H9 (cell line): ENCODE measurements at regions not wholly inside any gene's neighbourhood (a gene's known extent, or its start where the extent isn't known, plus 50 kb on each side); places are given as distances from the start of the nearest gene placed in this dataset.

ENCODE experiments used
- DNase-seq: peaks from one replicate; pipeline ENCODE4 v3.0.0-alpha.2; 2017
- H2AFZ ChIP-seq: one replicate; pipeline ENCODE4 v1.6.1; 2013; ENCODE audit warnings: mild to moderate bottlenecking, low read length, control low read depth, moderate library complexity
- H2AK5ac ChIP-seq: 2 replicates; pipeline ENCODE4 v1.6.1; 2013; ENCODE audit warnings: low read length, control low read depth, mixed read lengths; ENCODE audit not compliant: insufficient read length
- H2BK120ac ChIP-seq: one replicate; pipeline ENCODE4 v1.6.1; 2013; ENCODE audit warnings: low read depth, mild to moderate bottlenecking, low read length, control low read depth, inconsistent platforms; ENCODE audit not compliant: poor library complexity, severe bottlenecking
- H2BK12ac ChIP-seq: 2 replicates; pipeline ENCODE4 v1.6.1; 2013; ENCODE audit warnings: low read length, control low read depth, mixed read lengths, low read depth; ENCODE audit not compliant: insufficient read length
- H2BK15ac ChIP-seq: 2 replicates; pipeline ENCODE4 v1.6.1; 2013; ENCODE audit warnings: low read depth, low read length, control low read depth
- H2BK20ac ChIP-seq: one replicate; pipeline ENCODE4 v1.6.1; 2013; ENCODE audit warnings: low read depth, mild to moderate bottlenecking, low read length, control low read depth, inconsistent platforms; ENCODE audit not compliant: poor library complexity, severe bottlenecking
- H2BK5ac ChIP-seq: 2 replicates; pipeline ENCODE4 v1.6.1; 2013; ENCODE audit warnings: low read length, control low read depth, mixed read lengths; ENCODE audit not compliant: insufficient read length
- H3K14ac ChIP-seq: 2 replicates; pipeline ENCODE4 v1.6.1; 2013; ENCODE audit warnings: low read length, control low read depth; ENCODE audit not compliant: insufficient read depth
- H3K18ac ChIP-seq: 2 replicates; pipeline ENCODE4 v1.6.1; 2013; ENCODE audit warnings: low read depth, mild to moderate bottlenecking, mixed read lengths, low read length, control low read depth; ENCODE audit not compliant: insufficient read length
- H3K23ac ChIP-seq: 2 replicates; pipeline ENCODE4 v1.6.1; 2013; ENCODE audit warnings: low read length, control low read depth, mixed read lengths, low read depth; ENCODE audit not compliant: insufficient read length
- H3K23me2 ChIP-seq: 2 replicates; pipeline ENCODE4 v1.6.1; 2013; ENCODE audit warnings: low read depth, mild to moderate bottlenecking, mixed read lengths, low read length, control low read depth; ENCODE audit not compliant: insufficient read length, poor library complexity, severe bottlenecking
- H3K27ac ChIP-seq: 2 replicates; pipeline ENCODE4 v1.5.1; 2013; ENCODE audit warnings: low read length, control low read depth, mixed read lengths, low read depth; ENCODE audit not compliant: insufficient read length
- H3K27me3 ChIP-seq: 2 replicates; pipeline ENCODE4 v1.6.1; 2013; ENCODE audit warnings: low read length, control low read depth, inconsistent platforms; ENCODE audit not compliant: insufficient read depth
- H3K4ac ChIP-seq: 2 replicates; pipeline ENCODE4 v1.6.1; 2013; ENCODE audit warnings: low read depth, mild to moderate bottlenecking, control low read depth, inconsistent platforms, low read length, moderate library complexity
- H3K4me1 ChIP-seq: 2 replicates; pipeline ENCODE4 v1.6.1; 2013; ENCODE audit warnings: low read length, control low read depth, inconsistent platforms; ENCODE audit not compliant: insufficient read depth
- H3K4me2 ChIP-seq: 2 replicates; pipeline ENCODE4 v1.6.1; 2013; ENCODE audit warnings: low read length, control low read depth, mixed read lengths; ENCODE audit not compliant: insufficient read length, insufficient read depth
- H3K56ac ChIP-seq: 2 replicates; pipeline ENCODE4 v1.6.1; 2013; ENCODE audit warnings: low read depth, mild to moderate bottlenecking, mixed read lengths, low read length, control low read depth; ENCODE audit not compliant: insufficient read length
- H3K79me1 ChIP-seq: 2 replicates; pipeline ENCODE4 v1.6.1; 2013; ENCODE audit warnings: low read depth, mild to moderate bottlenecking, moderate library complexity, low read length, control low read depth, inconsistent platforms; ENCODE audit not compliant: insufficient read depth, poor library complexity, severe bottlenecking
- H3K79me2 ChIP-seq: 2 replicates; pipeline ENCODE4 v1.6.1; 2013; ENCODE audit warnings: low read length, control low read depth, inconsistent platforms; ENCODE audit not compliant: insufficient read depth
- H3K9ac ChIP-seq: 2 replicates; pipeline ENCODE4 v1.6.1; 2013; ENCODE audit warnings: low read length, control low read depth, mixed read lengths; ENCODE audit not compliant: insufficient read length; ENCODE audit errors: extremely low read depth
- H3K9me3 ChIP-seq: one replicate; pipeline ENCODE4 v1.6.1; 2013; ENCODE audit warnings: low read depth, low read length, inconsistent platforms; ENCODE audit not compliant: control insufficient read depth
- H3T11ph ChIP-seq: one replicate; pipeline ENCODE4 v1.6.1; 2013; ENCODE audit warnings: mild to moderate bottlenecking, low read length, control low read depth, inconsistent platforms
- H4K20me1 ChIP-seq: one replicate; pipeline ENCODE4 v1.6.1; 2013; ENCODE audit not compliant: control insufficient read depth, insufficient read length, insufficient read depth
- H4K5ac ChIP-seq: 2 replicates; pipeline ENCODE4 v1.6.1; 2013; ENCODE audit warnings: low read depth, mild to moderate bottlenecking, mixed read lengths, low read length, control low read depth; ENCODE audit not compliant: insufficient read length
- H4K8ac ChIP-seq: replicated peaks from 2 replicates; pipeline ENCODE4 v1.6.1; 2013; ENCODE audit warnings: low read length, control low read depth, mixed read lengths, low read depth; ENCODE audit not compliant: insufficient read length
- H4K91ac ChIP-seq: 2 replicates; pipeline ENCODE4 v1.6.1; 2013; ENCODE audit warnings: low read depth, mild to moderate bottlenecking, moderate library complexity, mixed read lengths, low read length, control low read depth; ENCODE audit not compliant: insufficient read length
- H3K27ac Mint-ChIP-seq, 3 experiments: 2 replicates in 2 of 3; 3 replicates in 1 of 3; pipeline ENCODE4 v1.8.0; 2020 to 2021; ENCODE audit warnings: mixed read lengths in 3 of 3, mild to moderate bottlenecking in 1 of 3, moderate library complexity in 1 of 3
- H3K27me3 Mint-ChIP-seq: 2 replicates; pipeline ENCODE4 v1.8.0; 2021; ENCODE audit warnings: low read depth, mild to moderate bottlenecking, moderate library complexity, mixed read lengths
- H3K36me3 Mint-ChIP-seq, 3 experiments: 2 replicates in 2 of 3; 3 replicates in 1 of 3; pipeline ENCODE4 v1.8.0; 2020 to 2021; ENCODE audit warnings: low read depth in 3 of 3, mixed read lengths in 3 of 3; ENCODE audit not compliant: insufficient read depth in 1 of 3
- H3K4me1 Mint-ChIP-seq, 2 experiments: 2 replicates each; pipeline ENCODE4 v1.8.0; 2020; ENCODE audit warnings: mixed read lengths in 2 of 2
- H3K4me3 Mint-ChIP-seq, 2 experiments: 2 replicates in 1 of 2; 3 replicates in 1 of 2; pipeline ENCODE4 v1.8.0; 2020 to 2021; ENCODE audit warnings: mild to moderate bottlenecking in 2 of 2, mixed read lengths in 2 of 2, moderate library complexity in 1 of 2
- H3K9me3 Mint-ChIP-seq, 2 experiments: 2 replicates in 1 of 2; 3 replicates in 1 of 2; pipeline ENCODE4 v1.8.0; 2020; ENCODE audit warnings: mild to moderate bottlenecking in 2 of 2, mixed read lengths in 2 of 2, moderate library complexity in 1 of 2
- CTCF ChIP-seq: fragments of 200-600 bp; sonication (generic); conservative IDR thresholded peaks from 3 replicates; pipeline ENCODE4 v1.8.0; 2021; ENCODE audit warnings: antibody characterized with exemption, mild to moderate bottlenecking
- WGBS: extraction: QIAGEN DNeasy Blood & Tissue Kit; methylation state at CpG from one replicate; pipeline ENCODE4 v1.1.7; 2013; ENCODE audit warnings: missing lambda C conversion rate, low lambda C conversion rate, mixed read lengths; ENCODE audit not compliant: insufficient read length; ENCODE audit errors: extremely low coverage; 5-methylcytosine and 5-hydroxymethylcytosine counted together

GRCh38 chr3:5861151-5861550 lies 673.6 kb downstream of the EDEM1 start:
- H3K4me3 Mint-ChIP-seq, result no peak overlapping the region
- no peak overlapping the region for H3K27ac Mint-ChIP-seq

More at GRCh38 chr3:5861151-5861550, 673.6 kb downstream of the EDEM1 start:
- Histone ChIP-seq H4K20me1 (no peaks in the 10 kb centered on the region), H4K5ac (no peak overlapping the region), H3K9ac (no peak overlapping the region), H3K4ac (no peak overlapping the region), H4K91ac (no peak overlapping the region), H4K8ac (no peak overlapping the region), H3K14ac (no peak overlapping the region), H2BK15ac (no peak overlapping the region), H3K56ac (no peak overlapping the region), H2AK5ac (no peak overlapping the region), H2BK12ac (no peak overlapping the region), H2AFZ (no peak overlapping the region), H2BK120ac (no peak overlapping the region), H3K9me3 (no peaks in the 10 kb centered on the region), H3K27ac (no peak overlapping the region), H2BK20ac (no peak overlapping the region), H2BK5ac (no peak overlapping the region), H3K4me2 (no peak overlapping the region), H3K4me1 (no peaks in the 10 kb centered on the region), H3T11ph (no peak overlapping the region), H3K79me1 (no peaks in the 10 kb centered on the region), H3K23me2 (no peaks in the 10 kb centered on the region), H3K79me2 (no peaks in the 10 kb centered on the region), H3K23ac (no peak overlapping the region), H3K18ac (no peak overlapping the region), H3K27me3 (no peaks in the 10 kb centered on the region)
- Mint-ChIP-seq H3K9me3 (no peaks in the 10 kb centered on the region), H3K36me3 (no peaks in the 10 kb centered on the region), H3K27me3 (no peaks in the 10 kb centered on the region), H3K4me1 (no peaks in the 10 kb centered on the region)
- no peak for TF ChIP-seq CTCF
- WGBS, result no CpG with 5 or more reads among the region's 3 CpGs
- DNase-seq, result no peak
